Glomerular visceral epithelial cell (primary cell): ENCODE measurements at regions not wholly inside any gene's neighbourhood (a gene's known extent, or its start where the extent isn't known, plus 50 kb on each side); places are given as distances from the start of the nearest gene placed in this dataset.

Experiments
- DNase-seq: peaks from one replicate; pipeline ENCODE4 v3.0.0-alpha.2; 2016; ENCODE audit errors: extremely low spot score

DNA sequence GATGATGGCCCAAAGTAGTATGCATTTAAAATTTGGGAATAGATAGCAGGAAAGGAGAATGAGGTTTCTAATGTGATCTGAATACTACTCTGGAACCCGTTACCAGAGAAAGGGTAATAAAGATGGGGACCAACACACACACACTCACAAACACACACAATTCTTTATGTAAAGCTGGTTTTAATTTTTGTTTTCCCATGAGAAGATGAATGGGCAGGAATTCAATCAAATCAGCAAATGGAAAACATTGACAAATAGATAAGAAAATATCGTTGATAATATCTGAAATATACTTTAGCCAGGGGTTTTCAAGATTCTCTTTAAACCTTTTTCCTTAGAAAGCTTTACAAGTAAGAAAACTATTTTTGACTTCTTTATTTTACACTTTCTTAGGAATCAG lies 303.0 kb downstream of the PRL start:
- no peak for DNase-seq

DNA sequence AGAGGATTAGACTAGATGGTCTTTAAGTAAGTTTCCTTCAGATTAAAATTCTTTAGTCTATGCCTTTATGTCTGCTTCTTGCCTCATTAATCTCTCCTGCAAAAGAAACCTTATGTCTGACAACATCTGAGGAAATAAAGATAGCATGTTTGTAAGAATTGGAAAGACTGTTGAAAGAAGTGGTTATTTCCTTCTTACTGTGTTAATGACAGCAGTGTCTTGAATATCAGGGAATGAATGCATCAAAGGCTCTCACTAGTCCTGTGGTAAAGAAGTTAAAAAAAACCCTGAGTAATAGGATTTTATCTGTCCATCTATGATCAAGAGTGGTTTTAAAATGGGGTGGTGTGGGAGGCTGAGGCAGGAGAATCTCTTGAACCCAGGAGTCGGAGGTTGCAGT lies 302.0 kb downstream of the PRL start:
- no peak for DNase-seq

DNA sequence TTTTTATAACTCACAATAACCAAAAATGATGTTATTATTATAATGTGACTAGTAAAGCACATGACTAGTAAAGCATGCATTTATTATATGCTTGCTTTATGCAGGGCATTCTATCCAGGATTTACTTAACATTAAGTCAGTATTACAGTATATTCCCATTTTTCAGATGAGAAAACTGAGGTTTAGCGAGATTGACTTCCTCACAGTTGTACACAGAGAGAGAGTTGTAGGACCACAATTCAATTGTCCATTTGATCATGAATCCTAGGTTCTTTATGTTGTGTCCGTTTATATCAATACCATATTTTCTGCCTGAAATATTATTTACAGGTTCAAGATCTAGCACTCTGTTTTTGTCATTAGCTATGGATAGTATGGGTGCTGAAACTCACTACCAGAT lies 301.5 kb downstream of the PRL start:
- DNase-seq: no peak

DNA sequence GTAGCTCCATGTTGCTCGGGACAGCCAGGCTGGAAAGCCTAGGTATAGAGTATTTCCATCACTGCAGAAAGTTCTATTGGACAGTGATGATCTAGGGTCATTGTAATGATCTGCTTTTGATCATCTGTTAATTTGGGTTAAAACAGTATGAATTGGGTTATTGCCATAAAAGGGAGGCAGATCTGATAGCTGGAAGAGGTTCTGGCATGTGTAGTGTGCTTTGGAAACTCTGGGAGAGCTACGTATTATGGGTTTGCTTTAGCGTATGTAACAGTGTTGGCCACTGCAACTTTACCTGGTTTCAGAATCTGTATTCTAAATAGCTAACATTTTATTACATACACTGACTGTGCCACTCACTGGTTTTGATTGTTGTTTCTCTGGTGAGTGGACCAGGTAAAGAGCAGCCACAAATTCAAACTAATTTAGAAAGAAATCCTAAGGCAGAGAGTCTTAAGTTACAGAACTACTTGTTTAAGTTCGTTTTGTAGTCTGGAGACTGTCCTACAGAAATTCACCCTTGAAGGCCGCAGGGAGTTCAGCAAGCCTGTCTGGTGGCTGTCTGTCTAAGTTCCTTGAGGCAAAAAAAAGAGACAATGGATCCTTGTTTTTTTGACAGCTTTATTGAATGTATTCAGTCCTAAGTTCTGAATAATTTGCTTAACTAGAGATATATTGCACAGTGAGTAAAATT lies 300.3 kb downstream of the PRL start:
- no peak for DNase-seq

DNA sequence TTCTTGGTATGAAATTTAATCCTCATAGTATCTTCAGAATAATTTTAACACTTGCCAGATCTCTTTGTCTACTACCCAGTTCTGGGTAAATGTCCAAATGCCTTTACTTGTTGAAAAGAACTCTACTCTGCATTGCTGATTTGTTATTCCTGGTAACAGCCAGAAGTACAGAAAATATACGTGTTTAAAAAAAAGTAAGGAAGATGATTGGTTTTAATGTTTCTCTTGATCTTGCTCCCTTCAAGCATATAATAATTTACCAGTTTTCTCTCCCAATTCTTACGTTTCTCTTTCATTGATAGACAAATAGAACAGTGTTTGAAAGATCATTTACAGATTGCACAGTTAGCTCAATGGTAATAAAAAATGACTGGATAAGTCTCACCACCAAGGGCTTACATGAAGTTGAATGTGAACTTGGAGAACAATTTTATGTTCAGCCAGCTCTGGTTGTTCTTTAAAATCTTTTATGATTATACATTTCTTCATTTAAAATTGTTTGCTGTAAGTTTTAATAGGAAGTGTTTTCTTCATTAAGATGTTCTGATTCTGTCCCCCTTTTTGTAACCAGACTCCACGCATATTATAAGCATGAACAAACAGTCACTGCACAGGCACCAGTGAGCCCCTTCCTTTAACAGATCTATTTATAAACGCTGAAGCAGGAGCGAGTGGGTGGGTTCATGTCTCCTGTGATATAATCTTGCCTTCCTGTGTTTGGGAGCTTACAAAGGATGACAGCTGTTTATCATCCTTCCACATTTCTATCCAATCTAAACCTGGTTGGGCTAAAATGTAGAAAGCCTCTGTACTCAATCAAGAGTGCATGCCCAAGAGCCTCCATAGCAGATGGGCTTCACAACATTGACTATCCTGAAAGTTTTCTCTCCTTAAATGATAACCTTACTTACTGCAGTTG lies 299.5 kb downstream of the PRL start:
- no peak for DNase-seq

DNA sequence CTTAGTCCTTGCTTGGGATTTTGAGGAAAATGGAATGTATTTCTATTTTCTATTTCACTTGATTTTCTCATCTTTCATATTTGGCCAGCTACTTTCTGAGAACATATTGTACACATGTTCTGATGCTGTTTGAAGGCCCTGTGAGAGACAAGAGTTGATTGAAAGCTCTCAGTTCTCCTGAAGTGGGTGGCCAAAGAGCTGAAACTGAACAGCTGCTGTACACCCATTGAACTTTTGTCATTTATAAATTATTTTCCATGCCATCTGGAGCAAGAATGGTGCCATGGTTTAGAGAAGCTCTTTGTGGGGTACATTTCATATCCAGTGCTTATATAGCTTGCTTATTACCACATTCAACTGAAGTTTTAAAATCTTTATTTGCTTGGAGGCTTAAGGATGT lies 298.3 kb downstream of the PRL start:
- DNase-seq: no peak

DNA sequence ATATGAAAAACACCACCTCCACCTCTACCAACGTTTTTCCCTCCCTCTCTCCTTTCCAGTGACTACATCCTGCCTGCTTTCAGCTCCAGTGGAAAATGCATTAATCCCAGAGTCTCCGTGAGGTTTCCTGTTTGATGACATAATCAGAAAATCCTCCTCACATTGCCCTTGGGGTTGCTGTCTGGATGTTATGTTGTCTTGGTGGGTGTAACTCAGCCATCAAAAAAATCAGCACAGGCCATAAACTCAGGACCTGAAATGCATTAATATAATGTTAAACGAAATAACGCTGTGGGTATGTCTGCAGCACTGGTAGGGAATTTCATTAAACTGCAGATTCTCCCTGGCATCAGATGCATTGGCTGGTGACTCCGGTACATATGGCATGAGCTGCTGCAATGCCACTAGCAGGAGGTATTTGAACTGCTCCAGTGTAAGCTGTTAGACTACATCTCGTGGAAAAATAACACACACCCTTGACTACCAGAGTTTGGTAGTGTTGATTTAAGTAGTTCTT lies 297.8 kb downstream of the PRL start:
- peak; percentile 73 for DNase-seq

DNA sequence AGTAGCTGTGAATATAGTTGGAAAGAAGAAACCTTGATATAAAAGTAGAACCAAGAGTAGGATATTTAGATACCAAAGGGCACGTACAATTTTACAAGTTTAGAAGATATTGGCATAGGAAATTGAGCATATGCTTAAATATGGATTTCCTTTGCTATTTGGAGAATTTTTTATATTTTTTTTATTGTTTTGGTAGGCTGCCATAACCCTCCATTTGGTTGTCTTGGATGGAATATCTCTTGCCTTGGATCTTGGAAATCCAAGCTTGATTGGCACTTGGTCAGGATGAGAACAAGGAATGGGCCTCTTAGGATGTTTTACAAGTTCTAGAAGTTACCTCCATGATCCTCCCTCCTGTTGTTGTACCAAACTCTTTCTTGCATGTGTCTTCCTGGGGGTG lies 297.1 kb downstream of the PRL start:
- DNase-seq: no peak

DNA sequence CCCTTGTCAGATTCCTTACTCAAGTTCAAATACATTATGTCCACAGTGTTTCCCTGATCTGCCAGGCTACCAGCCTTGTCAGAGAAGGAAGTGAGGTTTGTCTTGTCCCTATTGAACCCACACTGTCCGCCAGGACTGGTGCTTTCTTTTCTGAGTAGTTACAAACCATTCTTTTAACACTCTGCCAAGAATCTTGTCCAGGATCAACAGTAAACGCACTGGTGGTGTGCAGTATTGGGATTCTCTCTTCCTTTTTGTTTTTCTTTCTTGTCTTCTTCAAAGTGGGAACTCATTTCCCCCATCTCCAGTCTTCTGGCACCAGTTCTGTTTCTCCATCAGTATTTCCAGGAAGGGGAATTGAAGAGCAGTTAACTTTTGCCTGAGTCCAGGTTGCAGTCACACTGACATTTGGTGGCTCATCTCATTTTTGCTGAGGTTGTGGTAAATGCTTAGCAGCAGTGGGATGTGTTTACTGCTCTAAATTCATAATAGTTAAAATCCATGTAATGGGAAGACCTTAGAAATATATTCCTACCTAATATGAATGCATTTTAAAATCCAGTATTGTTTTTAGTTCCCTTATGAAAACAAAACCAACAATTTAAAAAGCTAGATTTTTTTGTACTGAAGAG lies 295.3 kb downstream of the PRL start:
- no peak for DNase-seq

DNA sequence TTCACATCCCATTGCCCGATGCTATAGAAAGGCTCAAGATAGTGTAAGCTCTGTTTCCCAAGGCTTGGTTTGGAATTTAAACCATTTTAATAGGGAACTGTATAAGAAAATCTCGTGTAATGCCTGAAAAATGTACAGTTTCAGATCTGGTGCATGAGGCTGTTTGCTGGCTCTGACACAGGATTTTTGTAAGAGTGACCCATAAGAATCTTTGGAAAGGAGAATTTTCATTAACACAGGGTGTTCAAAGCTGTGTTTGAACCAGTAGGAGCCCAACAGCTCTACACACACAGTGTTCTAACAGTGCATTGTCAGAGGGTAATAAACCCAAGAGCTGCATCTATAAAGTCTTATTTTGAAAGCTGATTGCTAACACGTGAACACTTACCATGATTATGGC lies 293.5 kb downstream of the PRL start:
- DNase-seq: no peak

DNA sequence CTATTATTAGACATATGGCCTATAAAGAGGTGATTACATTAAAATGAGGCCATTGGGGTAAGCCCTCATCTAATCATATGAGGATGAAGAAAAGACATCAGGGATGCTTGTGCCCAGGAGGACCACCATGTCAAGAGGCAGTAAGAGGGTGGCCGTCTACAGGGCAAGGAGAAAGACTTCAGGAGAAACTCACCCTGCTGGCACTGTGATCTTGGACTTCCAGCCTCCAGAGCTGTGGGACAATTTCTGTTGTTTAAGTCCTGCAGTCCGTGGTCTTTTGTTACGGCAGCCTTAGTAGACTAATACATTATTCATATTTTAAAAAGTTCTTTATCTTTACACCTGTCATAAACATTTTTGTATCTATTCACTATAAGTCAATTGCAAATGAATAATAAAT lies 290.0 kb downstream of the PRL start:
- DNase-seq: no peak

DNA sequence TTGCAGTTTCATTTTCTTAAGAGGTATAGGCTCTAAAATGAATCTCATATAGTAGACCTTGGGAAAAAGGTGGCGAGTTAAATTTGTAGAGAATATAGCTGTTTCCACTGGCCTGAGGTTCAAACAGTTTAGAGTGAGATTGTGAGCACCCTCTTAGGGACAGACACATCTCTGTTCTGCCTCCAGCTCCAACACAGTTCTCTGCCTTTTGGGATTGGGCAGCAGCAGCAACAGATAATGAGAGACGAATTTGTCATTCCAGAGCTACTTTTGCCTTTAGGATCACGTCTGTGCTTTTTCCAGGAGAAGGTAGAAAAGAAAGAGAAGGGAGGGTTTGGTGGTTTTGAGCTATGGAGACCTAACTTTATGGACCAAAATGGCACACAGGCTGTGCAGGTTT lies 289.4 kb downstream of the PRL start:
- no peak for DNase-seq

DNA sequence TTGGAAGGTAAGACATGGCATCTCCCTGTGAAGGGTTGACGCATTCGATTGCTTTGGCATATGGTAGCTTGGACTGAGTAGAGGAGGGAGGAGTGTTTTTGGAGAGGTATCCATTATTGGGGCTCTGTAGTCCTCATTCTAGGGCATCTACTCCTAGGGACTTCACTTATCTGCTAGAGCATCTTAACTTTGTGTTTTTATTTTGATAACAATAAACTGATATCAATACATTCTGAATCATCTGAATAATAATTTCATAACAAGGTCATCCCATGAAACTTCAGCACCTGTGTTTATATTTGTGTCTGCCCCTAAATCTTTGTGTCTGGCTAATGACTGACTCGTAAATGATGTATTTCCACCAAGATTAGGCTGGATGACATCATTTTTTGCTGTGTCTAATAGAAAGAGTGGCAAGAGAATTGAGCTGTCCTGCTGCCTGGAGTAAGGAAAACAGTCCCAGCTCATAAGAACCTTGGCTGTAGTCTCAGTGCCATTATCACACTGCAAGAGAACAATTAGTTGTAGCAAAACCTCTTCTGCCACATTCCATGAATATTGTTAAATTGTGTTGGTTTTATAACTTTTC lies 288.5 kb downstream of the PRL start:
- peak; percentile 11 for DNase-seq

DNA sequence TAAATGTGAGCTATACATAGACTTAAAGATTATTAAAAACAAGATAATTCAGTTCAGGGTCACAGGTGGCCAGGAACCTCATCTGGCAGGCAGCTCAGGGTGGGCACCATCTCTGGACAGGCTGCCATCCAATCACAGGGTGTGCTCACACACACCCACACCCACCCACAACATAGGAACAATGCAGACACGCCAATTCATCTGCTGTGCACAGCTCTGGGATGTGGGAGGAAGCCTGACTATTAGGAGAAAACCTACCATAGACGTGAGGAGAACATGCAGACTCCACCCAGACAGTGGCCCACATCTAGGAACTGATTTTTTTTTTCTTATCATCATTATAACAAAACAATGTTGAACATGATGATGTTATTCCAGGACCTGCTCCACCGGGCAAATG lies 286.7 kb downstream of the PRL start:
- DNase-seq: no peak

DNA sequence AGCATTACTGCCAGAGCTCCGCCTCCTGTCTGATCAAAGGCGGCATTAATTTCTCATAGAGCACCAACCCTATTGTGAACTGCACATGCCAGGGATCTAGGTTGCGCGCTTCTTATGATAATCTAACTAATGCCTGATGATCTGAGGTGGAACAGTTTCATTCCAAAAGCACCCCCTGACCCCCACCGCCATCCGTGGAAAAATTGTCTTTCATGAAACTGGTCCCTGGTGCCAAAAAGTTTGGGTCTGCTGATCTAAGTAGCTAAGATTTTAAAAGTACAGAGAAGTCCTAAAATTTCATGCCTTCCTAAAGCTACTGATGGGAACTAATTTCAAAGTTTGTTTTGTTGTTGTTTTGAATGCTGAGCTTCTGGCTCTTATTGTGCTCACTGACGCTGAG lies 281.6 kb downstream of the PRL start:
- DNase-seq: no peak

DNA sequence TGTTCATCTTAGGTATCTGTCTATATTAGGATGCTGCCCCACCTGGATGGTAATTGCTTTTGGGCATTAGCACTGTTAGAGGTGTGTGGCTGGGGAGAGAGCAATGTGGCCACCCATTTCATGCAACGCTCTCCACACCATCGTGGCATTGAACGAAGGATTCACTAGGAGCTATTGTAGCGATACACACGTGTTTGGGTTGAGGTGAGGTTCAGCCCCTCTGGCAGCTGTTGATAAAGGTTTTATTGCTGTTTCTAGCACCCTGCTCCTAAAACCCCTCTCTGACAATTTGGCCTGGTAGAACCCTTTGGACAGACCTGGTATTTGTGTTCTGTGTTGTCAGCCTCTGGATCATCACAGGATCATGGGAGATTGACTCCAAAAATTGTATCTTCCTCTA lies 280.9 kb downstream of the PRL start:
- DNase-seq: no peak

DNA sequence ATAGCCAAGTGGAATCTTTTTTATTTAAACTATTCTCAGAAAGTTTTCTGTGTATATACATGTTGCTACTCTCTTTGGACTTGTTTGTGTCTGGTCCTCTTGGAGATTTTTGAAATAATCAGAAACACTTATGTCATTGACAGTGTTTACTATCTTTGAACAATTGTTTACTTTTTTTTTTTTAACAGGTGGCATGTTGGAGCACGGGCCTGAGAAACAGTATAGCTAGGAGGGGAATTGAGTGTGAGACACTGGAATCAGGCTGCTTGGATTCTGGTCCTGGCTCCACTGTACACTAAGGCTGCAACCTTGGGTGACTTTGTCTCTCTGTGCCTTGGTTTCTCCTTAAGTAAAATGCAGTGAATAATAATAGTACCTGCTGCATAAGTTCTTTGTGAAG lies 279.6 kb downstream of the PRL start:
- DNase-seq: no peak

DNA sequence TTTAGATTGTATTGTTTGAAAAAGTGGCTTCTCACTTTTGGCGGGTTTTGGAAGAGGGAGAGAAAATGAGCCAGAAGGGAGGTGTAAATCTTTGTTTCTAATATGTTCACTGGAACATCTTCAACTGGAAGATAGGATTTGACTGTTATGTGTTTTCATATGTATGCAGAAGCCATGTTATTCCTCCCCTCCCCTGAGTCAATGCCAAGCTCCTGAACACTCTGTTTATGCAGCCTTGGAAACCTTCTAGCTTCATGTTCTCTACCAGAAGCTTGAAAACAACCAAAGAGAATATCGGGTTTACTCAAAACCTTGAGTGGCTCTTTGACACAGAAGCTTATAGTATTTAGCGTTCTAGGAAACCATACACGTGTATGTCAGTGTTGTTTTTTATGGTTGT lies 279.1 kb downstream of the PRL start:
- DNase-seq: no peak

DNA sequence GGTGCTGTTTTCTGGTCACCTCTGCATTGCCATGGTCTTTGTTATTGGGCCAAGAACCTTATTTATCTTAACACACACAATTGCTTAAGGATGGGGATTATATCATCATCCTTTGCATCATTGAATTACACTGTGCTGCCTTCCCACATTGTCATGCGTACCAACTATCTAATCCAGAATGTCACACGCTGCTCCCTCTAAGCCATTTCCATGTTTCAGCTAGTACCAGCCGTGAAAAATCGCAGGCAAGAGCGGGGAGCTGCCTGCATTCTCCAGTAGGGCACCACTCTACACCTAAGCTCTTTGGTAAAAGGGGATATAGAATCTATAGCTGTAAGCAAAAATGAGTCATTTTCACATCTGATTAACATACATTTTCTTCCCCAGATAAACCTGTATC lies 277.0 kb downstream of the PRL start:
- no peak for DNase-seq

DNA sequence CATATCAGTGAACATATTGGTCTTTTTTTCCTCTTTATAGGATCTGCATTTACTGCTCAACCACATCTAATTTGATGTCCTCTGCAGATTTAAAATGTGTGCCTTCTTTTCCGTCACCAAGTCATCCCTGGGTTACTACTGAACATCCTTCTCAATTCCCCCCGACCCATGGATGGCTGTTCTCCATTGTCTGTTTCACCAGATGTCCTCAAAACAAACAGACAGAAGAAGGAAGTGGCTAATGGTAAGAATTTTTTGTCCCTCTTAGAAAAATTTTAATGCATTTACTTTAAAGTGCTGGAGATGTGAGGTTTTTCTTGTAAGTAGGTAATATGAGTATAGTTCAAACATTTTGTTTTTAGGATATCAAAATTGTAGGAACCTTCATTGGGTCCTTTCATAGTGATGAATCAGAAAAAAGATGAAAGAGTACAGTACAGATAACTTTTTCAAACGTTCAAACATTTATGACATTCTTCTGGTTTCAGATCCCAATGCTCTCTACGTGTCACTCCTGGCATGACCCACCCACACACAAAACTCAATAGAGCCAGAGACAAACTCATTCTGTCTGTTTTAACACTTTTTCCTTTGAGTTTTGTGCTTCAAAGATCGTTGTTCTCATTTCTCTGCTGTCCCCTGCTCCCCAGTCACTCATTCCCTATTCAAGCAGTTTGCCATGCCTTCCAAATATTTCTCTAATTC lies 276.4 kb downstream of the PRL start:
- DNase-seq: no peak

DNA sequence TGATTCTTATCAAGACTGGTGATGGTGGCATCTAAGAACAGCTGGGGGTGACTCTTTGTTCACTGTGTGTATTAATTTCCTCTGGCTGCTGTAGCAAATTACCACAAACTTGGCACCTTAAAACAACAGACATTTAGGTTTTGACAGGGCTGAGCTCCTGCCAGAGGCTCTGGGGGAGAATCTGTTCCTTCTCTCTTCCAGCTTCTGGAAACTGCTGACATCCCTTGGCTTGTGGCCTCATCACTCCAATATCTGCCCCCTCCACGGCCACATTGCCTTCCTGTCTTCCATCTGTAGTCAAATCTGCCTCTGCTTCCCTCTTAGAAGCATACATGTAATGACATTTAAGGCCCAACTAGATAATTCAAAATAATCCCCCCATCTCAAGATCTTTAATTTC lies 274.9 kb downstream of the PRL start:
- no peak for DNase-seq

DNA sequence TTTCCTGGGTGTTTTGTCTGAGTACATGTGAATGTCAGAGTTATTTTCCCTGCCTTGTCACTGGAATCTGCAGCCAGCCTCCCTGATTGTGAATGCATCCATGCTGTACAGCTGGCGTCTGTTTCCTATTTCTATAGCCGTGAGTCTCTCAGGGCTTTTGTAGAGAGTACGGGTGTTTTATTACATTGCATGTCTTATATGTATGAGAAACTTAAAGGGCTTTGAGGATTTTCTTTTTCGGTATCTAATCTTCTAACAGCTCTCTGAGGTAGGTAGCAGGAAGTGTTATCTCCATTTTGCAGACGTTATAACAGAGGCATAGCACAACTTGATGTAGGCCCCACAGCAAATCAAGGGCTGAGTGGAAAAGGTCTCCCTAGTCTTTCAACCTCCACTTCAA lies 272.9 kb downstream of the PRL start:
- DNase-seq: no peak
